ENCODE measurements at regions not wholly inside any gene's neighbourhood (a gene's known extent, or its start where the extent isn't known, plus 50 kb on each side); places are given as distances from the start of the nearest gene placed in this dataset.

DNA sequence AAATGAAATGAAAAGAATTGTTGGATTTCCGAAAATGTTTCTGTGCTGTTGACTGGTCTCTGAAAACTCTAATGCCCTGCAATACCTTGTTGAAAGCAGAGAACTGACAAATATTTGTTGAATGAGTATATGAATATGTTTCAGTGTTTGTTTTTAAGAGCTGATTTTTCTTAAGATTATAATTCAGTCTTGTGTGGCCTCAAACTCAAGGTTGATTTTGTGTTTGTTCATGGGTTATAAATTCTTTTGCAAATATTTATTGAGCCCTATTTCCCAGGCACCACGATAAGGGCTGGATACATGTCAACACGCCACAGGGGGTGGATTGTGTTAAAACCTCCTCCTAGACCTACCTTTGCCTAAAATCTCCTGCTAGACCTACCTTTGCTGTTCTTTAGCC lies 203.9 kb upstream of the PLPP4 start:
- no peaks in the 10 kb centered on the region for H3K36me3 ChIP-seq
- H3K4me1 ChIP-seq: no peaks in the 10 kb centered on the region
- TF ChIP-seq POLR2A (IDR thresholded peaks at IDR 0.05): no peak
- TF ChIP-seq, protein P1, sequence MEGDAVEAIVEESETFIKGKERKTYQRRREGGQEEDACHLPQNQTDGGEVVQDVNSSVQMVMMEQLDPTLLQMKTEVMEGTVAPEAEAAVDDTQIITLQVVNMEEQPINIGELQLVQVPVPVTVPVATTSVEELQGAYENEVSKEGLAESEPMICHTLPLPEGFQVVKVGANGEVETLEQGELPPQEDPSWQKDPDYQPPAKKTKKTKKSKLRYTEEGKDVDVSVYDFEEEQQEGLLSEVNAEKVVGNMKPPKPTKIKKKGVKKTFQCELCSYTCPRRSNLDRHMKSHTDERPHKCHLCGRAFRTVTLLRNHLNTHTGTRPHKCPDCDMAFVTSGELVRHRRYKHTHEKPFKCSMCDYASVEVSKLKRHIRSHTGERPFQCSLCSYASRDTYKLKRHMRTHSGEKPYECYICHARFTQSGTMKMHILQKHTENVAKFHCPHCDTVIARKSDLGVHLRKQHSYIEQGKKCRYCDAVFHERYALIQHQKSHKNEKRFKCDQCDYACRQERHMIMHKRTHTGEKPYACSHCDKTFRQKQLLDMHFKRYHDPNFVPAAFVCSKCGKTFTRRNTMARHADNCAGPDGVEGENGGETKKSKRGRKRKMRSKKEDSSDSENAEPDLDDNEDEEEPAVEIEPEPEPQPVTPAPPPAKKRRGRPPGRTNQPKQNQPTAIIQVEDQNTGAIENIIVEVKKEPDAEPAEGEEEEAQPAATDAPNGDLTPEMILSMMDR (IDR thresholded peaks at IDR 0.05): no peak
- H3K4me3 ChIP-seq: no peak overlapping the region
- no peaks in the 10 kb centered on the region for H3K27me3 ChIP-seq
- 20% methylated on average over 3 of the region's 3 CpGs for WGBS (ENCODE audit: insufficient coverage, low coverage, low lambda C conversion rate, missing lambda C conversion rate)
- no peak for DNase-seq
- no peak for ATAC-seq
- no peak overlapping the region for H3K27ac ChIP-seq
- no peaks in the 10 kb centered on the region for H3K9me3 ChIP-seq
- intact Hi-C loops (cut with DNase I): no loop called here

DNA sequence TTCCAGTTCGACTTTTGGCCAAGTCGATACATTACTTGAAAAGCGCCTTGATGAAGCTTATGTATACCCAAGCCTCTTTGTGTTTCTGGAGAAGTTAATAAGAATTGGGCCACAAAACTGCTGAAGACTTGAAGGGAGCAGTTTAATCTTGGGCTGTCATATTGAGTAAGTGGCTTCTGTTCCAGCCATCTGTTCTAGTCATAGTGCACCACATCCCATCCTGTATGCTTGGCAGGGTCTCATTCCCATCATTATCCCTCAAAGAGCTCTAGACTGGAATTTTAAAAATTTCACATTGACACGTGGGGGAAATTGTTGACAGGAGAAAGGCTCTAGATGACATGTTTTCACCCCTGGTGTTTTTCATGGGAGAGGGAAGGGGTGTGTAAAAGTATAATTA lies 196.6 kb upstream of the PLPP4 start:
- Histone ChIP-seq H3K4me1 (no peaks in the 10 kb centered on the region), H3K27me3 (no peaks in the 10 kb centered on the region), H3K4me3 (no peak overlapping the region), H3K27ac (no peak overlapping the region), H3K9me3 (no peaks in the 10 kb centered on the region), H3K36me3 (no peaks in the 10 kb centered on the region)
- 56% methylated on average over 4 of the region's 4 CpGs for WGBS (ENCODE audit: insufficient coverage, low coverage, low lambda C conversion rate, missing lambda C conversion rate)
- ATAC-seq (no peak), DNase-seq (no peak)
- TF ChIP-seq, protein P1 (IDR thresholded peaks at IDR 0.05): no peak
- TF ChIP-seq POLR2A (IDR thresholded peaks at IDR 0.05): no peak
- intact Hi-C loops (cut with DNase I): no loop called here

DNA sequence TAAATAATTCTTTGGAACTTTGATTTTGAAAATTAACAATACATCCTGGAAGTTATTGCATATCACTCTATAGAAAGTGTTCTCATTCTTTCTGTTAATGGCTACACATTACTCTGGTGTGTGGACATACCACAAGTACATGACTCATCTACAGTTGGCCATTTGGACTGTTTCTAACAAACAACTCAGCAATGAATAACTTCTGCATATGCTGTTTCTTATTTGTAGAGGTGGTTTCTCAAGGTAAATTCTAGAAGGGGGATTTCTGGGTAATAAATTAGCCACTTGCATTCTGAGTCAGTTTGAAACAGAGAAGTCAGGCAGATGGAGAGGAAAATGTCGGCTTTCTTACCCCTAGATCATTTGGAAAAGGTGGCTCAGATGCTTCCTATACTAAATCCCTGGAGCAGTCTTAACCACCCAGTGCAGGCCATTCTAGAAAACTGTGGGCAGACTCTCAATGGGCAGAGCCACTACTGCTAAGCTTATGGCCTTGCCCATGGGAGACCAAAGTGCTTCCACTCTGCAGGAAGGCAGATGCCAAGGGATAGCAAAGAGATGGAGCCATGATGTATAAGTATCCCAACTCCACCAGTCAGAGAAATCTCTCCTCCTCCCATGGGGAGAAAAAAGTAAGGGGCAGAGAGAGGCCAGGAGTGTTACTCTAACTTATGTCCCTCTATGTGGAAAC lies 194.0 kb upstream of the PLPP4 start:
- 38% methylated on average over 1 of the region's 1 CpG for WGBS (ENCODE audit: insufficient coverage, low coverage, low lambda C conversion rate, missing lambda C conversion rate)
- H3K9me3 ChIP-seq: no peaks in the 10 kb centered on the region
- TF ChIP-seq POLR2A (IDR thresholded peaks at IDR 0.05): no peak
- TF ChIP-seq, protein P1 (IDR thresholded peaks at IDR 0.05): no peak
- H3K27me3 ChIP-seq: no peaks in the 10 kb centered on the region
- DNase-seq: no peak
- intact Hi-C loops (cut with DNase I): no loop called here
- no peaks in the 10 kb centered on the region for H3K4me1 ChIP-seq
- no peak overlapping the region for H3K27ac ChIP-seq
- no peak for ATAC-seq
- no peaks in the 10 kb centered on the region for H3K36me3 ChIP-seq
- H3K4me3 ChIP-seq: no peak overlapping the region

DNA sequence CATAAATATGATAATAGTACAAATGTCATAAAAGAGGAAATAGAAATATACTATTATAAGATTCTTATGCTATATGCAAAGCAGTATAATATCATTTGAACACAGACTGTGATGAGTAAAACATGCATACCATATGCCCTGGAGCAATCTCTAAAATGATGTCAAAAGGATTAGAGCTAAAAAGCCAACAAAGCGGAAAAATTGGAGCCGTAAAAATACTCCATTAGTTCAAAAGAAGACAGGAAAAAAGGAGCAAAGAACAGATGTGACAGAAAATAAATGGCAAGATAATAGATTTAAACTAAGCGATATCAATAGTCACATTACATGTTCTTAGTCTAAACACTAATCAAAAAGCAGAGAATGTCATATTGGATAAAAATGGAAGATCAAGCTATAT lies 191.0 kb upstream of the PLPP4 start:
- Histone ChIP-seq H3K27ac (no peak overlapping the region), H3K9me3 (peaks cover 0 to 6% (median 0%) of the 10 kb centered on the region in 4 donors), H3K36me3 (no peaks in the 10 kb centered on the region), H3K4me3 (no peak overlapping the region), H3K27me3 (no peaks in the 10 kb centered on the region), H3K4me1 (no peaks in the 10 kb centered on the region)
- DNase-seq: no peak
- WGBS (ENCODE audit: insufficient coverage, low coverage, low lambda C conversion rate, missing lambda C conversion rate): 71% methylated on average over 3 of the region's 3 CpGs
- intact Hi-C loops (cut with DNase I): no loop called here
- TF ChIP-seq, protein P1 (IDR thresholded peaks at IDR 0.05): no peak
- no peak for TF ChIP-seq POLR2A (IDR thresholded peaks at IDR 0.05)
- ATAC-seq: no peak

All from right lobe of liver (tissue), 6 donors.